ENCODE measurements at regions not wholly inside any gene's neighbourhood (a gene's known extent, or its start where the extent isn't known, plus 50 kb on each side); places are given as distances from the start of the nearest gene placed in this dataset.

GRCh38 chr3:180116203-180116602 is 79.5 kb upstream of the PEX5L start (continued):
- no peak for TF ChIP-seq ZNF704 (CRISPR knock-in tag; IDR thresholded peaks at IDR 0.05; ENCODE audit: borderline replicate concordance)
- no peak for TF ChIP-seq ZBTB2 (CRISPR knock-in tag; IDR thresholded peaks at IDR 0.05; ENCODE audit: low read depth)

- ATAC-seq (no peak), FAIRE-seq (no peak), DNase-seq (ENCODE audit: low spot score) (no peak)
- WGBS (ENCODE audit: low lambda C conversion rate): 0% methylated on average over 2 of the region's 2 CpGs
- in situ Hi-C loops (cut with HindIII; ENCODE audit: extremely low pct_ligation_motif_present, low pct_unique_long_range_greater_than_20kb): no loop called here
- no peak overlapping the region for H3K4me2 ChIP-seq (ENCODE audit: low read depth, low read length)
- no peak overlapping the region for H3K9ac ChIP-seq (ENCODE audit: insufficient read depth, low read depth, low read length)
- H3K79me2 ChIP-seq (ENCODE audit: insufficient read depth, low read length): no peaks in the 10 kb centered on the region
- intact Hi-C loops (cut with micrococcal nuclease; ENCODE audit: unreplicated experiment): no loop called here
- CTCF ChIA-PET (ENCODE audit: low intra/inter-chr PET ratio, low total read pairs): no interaction called here
- no peak overlapping the region for H2AFZ ChIP-seq (ENCODE audit: low read length)
- no peaks in the 10 kb centered on the region for H3K9me3 ChIP-seq (ENCODE audit: low read length)
- no peaks in the 10 kb centered on the region for H3K36me3 ChIP-seq (replicated peaks in 1 of 2; ENCODE audit: control insufficient read depth in 1 of 2, insufficient read depth in 2 of 2, low read length in 2 of 2)
- H3K27ac ChIP-seq (ENCODE audit: extremely low read length, insufficient read depth, low read length): no peak overlapping the region
- H3K4me3 ChIP-seq (replicated peaks in 1 of 3; ENCODE audit: insufficient read depth in 1 of 3, low read depth in 2 of 3, low read length in 3 of 3): no peak overlapping the region
- POLR2A ChIA-PET: no interaction called here
- H4K20me1 ChIP-seq (ENCODE audit: insufficient read depth, low read length): no peaks in the 10 kb centered on the region
- BruUV-seq (replicated peaks): no TSS peak
- no peaks in the 10 kb centered on the region for H3K4me1 ChIP-seq (ENCODE audit: insufficient read depth, low read length)
- no peaks in the 10 kb centered on the region for H3K27me3 ChIP-seq (ENCODE audit: control insufficient read depth in 1 of 2, insufficient read depth in 2 of 2, low read length in 2 of 2)
- TF ChIP-seq ZBTB7B (CRISPR knock-in tag; IDR thresholded peaks at IDR 0.05) (no peak), SRSF9 (IDR thresholded peaks at IDR 0.05; ENCODE audit: borderline replicate concordance, insufficient read depth, low read depth, low read length, poor library complexity, severe bottlenecking) (no peak), SMAD9 (CRISPR knock-in tag; IDR thresholded peaks at IDR 0.05) (no peak), ZNF317 (CRISPR knock-in tag; IDR thresholded peaks at IDR 0.05) (no peak), RBAK (CRISPR knock-in tag; IDR thresholded peaks at IDR 0.05) (no peak), CENPT (CRISPR knock-in tag; IDR thresholded peaks at IDR 0.05; ENCODE audit: low read depth) (no peak), SPEN (CRISPR knock-in tag; IDR thresholded peaks at IDR 0.05; ENCODE audit: low read depth) (no peak), ZKSCAN1 (IDR thresholded peaks at IDR 0.05; ENCODE audit: low read length) (no peak), RFXANK (CRISPR knock-in tag; IDR thresholded peaks at IDR 0.05) (no peak), KAT7 (CRISPR knock-in tag; IDR thresholded peaks at IDR 0.05; ENCODE audit: borderline replicate concordance) (no peak), LCORL (IDR thresholded peaks at IDR 0.05) (no peak), LCORL (CRISPR knock-in tag; IDR thresholded peaks at IDR 0.05) (no peak), ZNF556 (CRISPR knock-in tag; IDR thresholded peaks at IDR 0.05; ENCODE audit: borderline replicate concordance) (no peak), SKI (IDR thresholded peaks at IDR 0.05; ENCODE audit: partially characterized antibody) (no peak), RBM22 (optimal IDR thresholded peaks at IDR 0.05; ENCODE audit: low read length) (no peak), ZNF333 (CRISPR knock-in tag; IDR thresholded peaks at IDR 0.05; ENCODE audit: borderline replicate concordance) (no peak), MLXIP (CRISPR knock-in tag; IDR thresholded peaks at IDR 0.05; ENCODE audit: borderline replicate concordance) (no peak), ETV6 (CRISPR knock-in tag; conservative IDR thresholded peaks at IDR 0.05) (no peak), ZNF724P (CRISPR knock-in tag; IDR thresholded peaks at IDR 0.05; ENCODE audit: borderline replicate concordance) (no peak), ZNF589 (CRISPR knock-in tag; conservative IDR thresholded peaks at IDR 0.05) (no peak)
Observed at GRCh38 chr3:180116658-180117057, 79.9 kb upstream of the PEX5L start.
